ENCODE measurements at regions not wholly inside any gene's neighbourhood (a gene's known extent, or its start where the extent isn't known, plus 50 kb on each side); places are given as distances from the start of the nearest gene placed in this dataset.

GRCh38 chr12:87365423-87365822, 663.8 kb downstream of the C12orf50 start:
- no peak for TF ChIP-seq CTCF (IDR thresholded peaks at IDR 0.05; ENCODE audit: low read length)
- no peak for TF ChIP-seq EZH2 (IDR thresholded peaks at IDR 0.05; ENCODE audit: borderline replicate concordance, low read length)

All from OCI-LY1 (cell line).